ENCODE measurements at regions not wholly inside any gene's neighbourhood (a gene's known extent, or its start where the extent isn't known, plus 50 kb on each side); places are given as distances from the start of the nearest gene placed in this dataset.

DNA sequence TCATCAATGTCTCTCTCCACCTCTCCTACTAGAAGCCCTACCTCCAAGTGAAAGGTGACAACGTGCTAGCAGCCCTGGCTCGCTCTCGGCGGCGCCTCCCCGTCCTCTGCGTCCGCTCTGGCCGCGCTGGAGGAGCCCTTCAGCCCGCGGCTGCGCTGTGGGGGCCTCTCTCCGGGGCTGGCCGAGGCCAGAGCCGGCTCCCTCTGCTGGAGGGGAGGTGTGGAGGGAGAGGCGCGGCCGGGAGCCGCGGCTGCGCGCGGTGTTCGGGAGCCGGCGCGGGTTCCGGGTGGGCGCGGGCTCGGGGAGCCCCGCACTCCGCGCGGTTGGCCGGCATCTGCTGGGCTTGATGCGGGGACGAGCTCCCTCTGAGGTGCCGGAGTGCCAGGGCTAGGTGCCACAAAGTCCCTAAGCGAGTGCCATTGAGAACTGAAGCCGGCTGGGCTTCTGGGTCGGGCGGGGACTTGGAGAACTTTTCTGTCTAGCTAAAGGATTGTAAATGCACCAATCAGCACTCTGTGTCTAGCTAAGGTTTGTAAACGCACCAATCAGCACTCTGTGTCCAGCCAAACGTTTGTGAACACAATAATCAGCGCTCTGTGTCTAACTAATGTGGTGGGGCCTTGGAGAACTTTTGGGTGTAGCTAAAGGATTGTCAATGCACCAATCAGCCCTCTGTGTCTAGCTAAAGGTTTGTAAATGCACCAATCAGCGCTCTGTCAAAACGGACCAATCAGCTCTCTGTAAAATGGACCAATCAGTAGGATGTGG lies 84.8 kb upstream of the ARRDC4 start:
- in situ Hi-C loops (cut with HindIII; ENCODE audit: low pct_ligation_motif_present, low sequenced_read_pairs): no loop called here
- Histone ChIP-seq H3K27me3 (replicated peaks) (no peaks in the 10 kb centered on the region), H3K4me3 (ENCODE audit: low read depth, low read length) (peak overlapping the region; percentile 12), H3K27ac (no peak overlapping the region), H3K36me3 (replicated peaks) (no peaks in the 10 kb centered on the region)
- DNase-seq: no peak
- TF ChIP-seq, protein P1, sequence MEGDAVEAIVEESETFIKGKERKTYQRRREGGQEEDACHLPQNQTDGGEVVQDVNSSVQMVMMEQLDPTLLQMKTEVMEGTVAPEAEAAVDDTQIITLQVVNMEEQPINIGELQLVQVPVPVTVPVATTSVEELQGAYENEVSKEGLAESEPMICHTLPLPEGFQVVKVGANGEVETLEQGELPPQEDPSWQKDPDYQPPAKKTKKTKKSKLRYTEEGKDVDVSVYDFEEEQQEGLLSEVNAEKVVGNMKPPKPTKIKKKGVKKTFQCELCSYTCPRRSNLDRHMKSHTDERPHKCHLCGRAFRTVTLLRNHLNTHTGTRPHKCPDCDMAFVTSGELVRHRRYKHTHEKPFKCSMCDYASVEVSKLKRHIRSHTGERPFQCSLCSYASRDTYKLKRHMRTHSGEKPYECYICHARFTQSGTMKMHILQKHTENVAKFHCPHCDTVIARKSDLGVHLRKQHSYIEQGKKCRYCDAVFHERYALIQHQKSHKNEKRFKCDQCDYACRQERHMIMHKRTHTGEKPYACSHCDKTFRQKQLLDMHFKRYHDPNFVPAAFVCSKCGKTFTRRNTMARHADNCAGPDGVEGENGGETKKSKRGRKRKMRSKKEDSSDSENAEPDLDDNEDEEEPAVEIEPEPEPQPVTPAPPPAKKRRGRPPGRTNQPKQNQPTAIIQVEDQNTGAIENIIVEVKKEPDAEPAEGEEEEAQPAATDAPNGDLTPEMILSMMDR (IDR thresholded peaks at IDR 0.05; ENCODE audit: low read depth, low read length, missing control alignments): peak; percentile 3

DNA sequence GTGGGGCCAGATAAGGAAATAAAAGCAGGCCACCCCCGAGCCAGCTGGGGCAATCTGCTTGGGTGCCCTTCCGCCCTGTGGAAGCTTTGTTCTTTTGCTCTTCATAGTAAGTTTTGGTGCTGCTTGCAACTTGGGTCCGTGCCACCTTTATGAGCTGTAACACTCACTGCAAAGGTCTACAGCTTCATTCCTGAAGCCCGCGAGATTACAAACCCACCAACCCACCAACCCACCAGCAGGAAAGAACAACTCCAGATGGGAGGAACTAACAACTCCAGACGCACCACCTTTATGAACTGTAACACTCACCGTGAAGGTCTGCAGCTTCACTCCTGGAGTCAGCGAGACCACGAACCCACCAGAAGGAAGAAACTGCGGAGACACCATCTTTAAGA lies 84.2 kb upstream of the ARRDC4 start:
- TF ChIP-seq, protein P1 (IDR thresholded peaks at IDR 0.05; ENCODE audit: low read depth, low read length, missing control alignments): no peak
- no peak for DNase-seq
- no peaks in the 10 kb centered on the region for H3K36me3 ChIP-seq (replicated peaks)
- in situ Hi-C loops (cut with HindIII; ENCODE audit: low pct_ligation_motif_present, low sequenced_read_pairs): no loop called here
- H3K27ac ChIP-seq: no peak overlapping the region
- no peaks in the 10 kb centered on the region for H3K27me3 ChIP-seq (replicated peaks)
- no peak overlapping the region for H3K4me3 ChIP-seq (ENCODE audit: low read depth, low read length)

DNA sequence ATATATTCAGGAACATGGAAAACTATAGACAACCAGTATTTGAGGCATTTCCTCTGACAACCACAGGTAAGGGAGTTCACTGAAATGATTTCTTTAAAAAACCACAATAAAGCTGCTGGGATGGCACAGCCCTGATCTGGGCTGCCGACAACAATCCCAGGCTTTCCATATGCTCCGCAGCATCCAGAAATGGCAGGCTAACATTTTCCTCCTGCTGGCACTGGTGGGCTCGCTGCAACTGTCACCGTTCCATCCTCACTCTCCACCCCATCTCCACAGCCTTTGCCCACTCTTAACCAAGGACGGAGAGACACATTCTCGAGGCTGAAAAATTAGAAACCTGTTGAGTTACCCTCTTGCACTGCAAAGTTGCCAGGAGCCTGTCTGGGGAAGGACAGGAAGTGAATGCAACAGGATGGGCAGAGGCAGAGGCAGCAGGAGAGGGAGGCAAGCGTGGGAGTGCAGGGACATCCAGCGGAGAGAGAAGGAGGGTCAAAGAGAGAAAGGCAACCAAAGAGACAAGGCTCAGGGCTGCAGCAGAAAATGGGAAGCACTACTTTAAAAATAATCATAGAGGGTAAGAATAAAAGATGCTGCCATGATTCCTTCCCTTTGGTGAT lies 79.0 kb upstream of the ARRDC4 start:
- in situ Hi-C loops (cut with HindIII; ENCODE audit: low pct_ligation_motif_present, low sequenced_read_pairs): no loop called here
- no peak overlapping the region for H3K4me3 ChIP-seq (ENCODE audit: low read depth, low read length)
- no peaks in the 10 kb centered on the region for H3K27me3 ChIP-seq (replicated peaks)
- TF ChIP-seq, protein P1 (IDR thresholded peaks at IDR 0.05; ENCODE audit: low read depth, low read length, missing control alignments): no peak
- no peaks in the 10 kb centered on the region for H3K36me3 ChIP-seq (replicated peaks)
- H3K27ac ChIP-seq: no peak overlapping the region
- no peak for DNase-seq

DNA sequence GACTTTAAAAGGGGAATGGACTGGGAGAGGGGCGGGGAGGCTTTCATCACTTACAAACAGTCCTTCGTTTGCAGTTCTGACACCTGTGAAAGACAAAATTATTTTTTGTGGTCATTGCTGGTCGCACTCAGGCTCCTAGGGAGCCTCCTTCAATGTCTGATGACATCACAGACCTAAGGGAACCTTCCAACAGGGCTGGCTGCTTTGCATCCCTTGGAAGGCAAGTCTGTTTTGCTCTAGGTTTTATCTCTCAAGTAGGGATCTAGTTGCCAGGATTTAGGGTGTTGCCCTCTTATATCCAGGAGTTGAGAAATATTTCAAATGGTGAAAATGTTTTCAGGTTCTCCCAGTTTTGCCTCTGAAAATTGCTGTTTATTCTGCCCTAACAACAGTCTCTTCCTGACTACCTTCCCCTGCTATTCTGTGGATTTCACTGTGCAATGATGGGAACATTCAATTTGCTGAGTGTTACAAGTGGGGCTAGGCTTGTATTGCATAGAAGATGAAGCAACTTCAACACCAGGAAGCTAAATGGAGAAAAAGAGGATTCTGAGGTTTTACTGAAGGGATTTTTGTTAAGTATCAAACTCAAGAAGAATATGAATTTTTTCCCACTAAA lies 75.9 kb upstream of the ARRDC4 start:
- TF ChIP-seq, protein P1 (IDR thresholded peaks at IDR 0.05; ENCODE audit: low read depth, low read length, missing control alignments): no peak
- no peak overlapping the region for H3K27ac ChIP-seq
- H3K27me3 ChIP-seq (replicated peaks): no peaks in the 10 kb centered on the region
- DNase-seq: no peak
- no peaks in the 10 kb centered on the region for H3K36me3 ChIP-seq (replicated peaks)
- in situ Hi-C loops (cut with HindIII; ENCODE audit: low pct_ligation_motif_present, low sequenced_read_pairs): no loop called here
- no peak overlapping the region for H3K4me3 ChIP-seq (ENCODE audit: low read depth, low read length)

DNA sequence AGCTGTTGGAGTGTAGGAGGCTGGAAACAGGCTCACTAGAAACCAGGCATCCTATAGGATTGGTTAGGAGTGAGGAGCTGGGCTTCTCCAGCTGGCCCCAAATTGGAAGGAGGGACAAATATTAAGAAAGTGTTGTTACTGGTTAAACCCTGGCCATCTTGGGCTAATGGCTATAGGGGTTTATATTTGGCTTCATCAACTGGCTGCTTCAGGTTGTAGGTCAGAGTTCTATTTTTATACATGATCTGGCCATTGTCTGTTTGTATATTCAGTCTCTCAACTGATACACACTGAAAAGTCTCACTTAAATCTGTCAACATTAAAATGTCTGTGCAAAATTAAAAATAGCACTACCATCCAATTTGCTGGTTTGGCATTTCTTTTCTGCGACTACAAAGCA lies 70.2 kb upstream of the ARRDC4 start:
- TF ChIP-seq, protein P1 (IDR thresholded peaks at IDR 0.05; ENCODE audit: low read depth, low read length, missing control alignments): no peak
- H3K4me3 ChIP-seq (ENCODE audit: low read depth, low read length): no peak overlapping the region
- H3K36me3 ChIP-seq (replicated peaks): no peaks in the 10 kb centered on the region
- DNase-seq: no peak
- H3K27me3 ChIP-seq (replicated peaks): no peaks in the 10 kb centered on the region
- in situ Hi-C loops (cut with HindIII; ENCODE audit: low pct_ligation_motif_present, low sequenced_read_pairs): no loop called here
- no peak overlapping the region for H3K27ac ChIP-seq

Measured in brain microvascular endothelial cell (primary cell).